GM12878 (cell line): ENCODE measurements at regions not wholly inside any gene's neighbourhood (a gene's known extent, or its start where the extent isn't known, plus 50 kb on each side); places are given as distances from the start of the nearest gene placed in this dataset.

ENCODE experiments used
- ATAC-seq: fragments of 200-7000 bp; cut with Tn5 transposase; 3 replicates; pipeline ENCODE4 v1.9.1; 2020; ENCODE audit warnings: mild to moderate bottlenecking, moderate library complexity
- BruUV-seq: library from RNA; stranded (reverse); fragments of 400-500 nt; replicated peaks from 2 replicates; lab custom pipeline; 2021; lab: Mats Ljungman, UMichigan
- CTCF ChIA-PET: fragments of 300-600 bp; sonication (Branson Sonifier 250); formaldehyde crosslinking; extraction: SDS; loops from one replicate; lab custom pipeline; 2021; ENCODE audit warnings: inconsistent platforms; lab: Yijun Ruan, JAX
- POLR2A ChIA-PET: fragments of 350-600 bp; formaldehyde crosslinking; extraction: SDS; loops from one replicate; lab custom pipeline; 2021; ENCODE audit warnings: inconsistent platforms; lab: Charles Lee
- RAD21 ChIA-PET: fragments of 300-600 bp; sonication (Branson Sonifier 250); formaldehyde crosslinking; loops from one replicate; lab custom pipeline; 2023; ENCODE audit warnings: antibody characterized with exemption; ENCODE audit not compliant: unreplicated experiment; lab: Charles Lee
- SMC1A ChIA-PET: fragments of 300-600 bp; sonication (Branson Sonifier 250); formaldehyde crosslinking; loops from one replicate; lab custom pipeline; 2023; ENCODE audit not compliant: unreplicated experiment, uncharacterized antibody; lab: Charles Lee
- DNase-seq: peaks from one replicate; pipeline ENCODE4 v3.0.0-alpha.2; 2011; ENCODE audit warnings: low read depth, low spot score
- FAIRE-seq: peaks from 3 replicates; lab custom pipeline; 2011; peaks lifted over from hg19 to GRCh38; lab: Jason Lieb, UNC
- H2AFZ ChIP-seq: 2 replicates; pipeline ENCODE4 v1.6.0; 2011; ENCODE audit warnings: low read depth, low read length, control low read depth; ENCODE audit not compliant: control insufficient read depth
- H3K27ac ChIP-seq: 2 replicates; pipeline ENCODE4 v1.5.1; 2011; ENCODE audit warnings: control low read depth; ENCODE audit not compliant: control insufficient read depth, insufficient read depth
- H3K27me3 ChIP-seq, 2 experiments: replicated peaks in 1 of 2; 2 replicates each; pipeline versions ENCODE4 v1.6.0 to v1.6.1; 2011; ENCODE audit warnings: low read length in 1 of 2; ENCODE audit not compliant: control insufficient read depth in 2 of 2, insufficient read depth in 2 of 2
- H3K36me3 ChIP-seq, 2 experiments: 2 replicates each; pipeline ENCODE4 v1.5.1; 2011; ENCODE audit warnings: low read length in 1 of 2; ENCODE audit not compliant: control insufficient read depth in 2 of 2, insufficient read depth in 2 of 2
- H3K4me1 ChIP-seq: 2 replicates; pipeline ENCODE4 v1.6.1; 2011; ENCODE audit warnings: mild to moderate bottlenecking, low read length, moderate library complexity, mixed read lengths; ENCODE audit not compliant: control insufficient read depth, insufficient read depth
- H3K4me2 ChIP-seq: 2 replicates; pipeline ENCODE4 v1.6.0; 2011; ENCODE audit warnings: control low read depth; ENCODE audit not compliant: control insufficient read depth, insufficient read depth
- H3K4me3 ChIP-seq: fragments of 200-600 bp; sonication (generic); 2 replicates; pipeline ENCODE4 v1.5.1; 2016
- H3K79me2 ChIP-seq: 2 replicates; pipeline ENCODE4 v1.6.0; 2011; ENCODE audit warnings: low read length; ENCODE audit not compliant: control insufficient read depth, insufficient read depth
- H3K9ac ChIP-seq: 2 replicates; pipeline ENCODE4 v1.8.0; 2011; ENCODE audit warnings: low read length, control low read depth, mixed read lengths; ENCODE audit not compliant: control insufficient read depth, insufficient read depth
- H3K9me3 ChIP-seq: replicated peaks from 3 replicates; pipeline ENCODE4 v1.5.1; 2011; ENCODE audit warnings: mild to moderate bottlenecking, low read length; ENCODE audit not compliant: control insufficient read depth, insufficient read depth
- H4K20me1 ChIP-seq: 2 replicates; pipeline ENCODE4 v1.6.0; 2011; ENCODE audit not compliant: control insufficient read depth, insufficient read depth
- BCL11A ChIP-seq: IDR thresholded peaks from 2 replicates; pipeline ENCODE4 v1.6.1; 2011; ENCODE audit warnings: low read depth, low read length
- BHLHE40 ChIP-seq, 2 experiments: fragments of 450-650 bp in 1 of 2; IDR thresholded peaks; 2 replicates each; pipeline ENCODE4 v1.6.1; 2011 to 2017; ENCODE audit warnings: low read depth in 2 of 2, borderline replicate concordance in 1 of 2, improper control_type of control experiment in 1 of 2, low read length in 1 of 2, mild to moderate bottlenecking in 1 of 2
- CBFB ChIP-seq: IDR thresholded peaks from 2 replicates; pipeline ENCODE4 v1.6.1; 2016; ENCODE audit warnings: antibody characterized with exemption, low read depth
- CHD1 ChIP-seq: IDR thresholded peaks from 2 replicates; pipeline ENCODE4 v1.6.1; 2012; ENCODE audit warnings: low read depth, low read length, improper control_type of control experiment
- MTA3 ChIP-seq: IDR thresholded peaks from 2 replicates; pipeline ENCODE4 v1.6.1; 2012; ENCODE audit warnings: low read length, inconsistent platforms, borderline replicate concordance
- NR2C1 ChIP-seq: fragments of 450-650 bp; IDR thresholded peaks from 2 replicates; pipeline ENCODE4 v1.6.1; 2017; ENCODE audit warnings: antibody characterized with exemption, mild to moderate bottlenecking, moderate library complexity
- NRF1 ChIP-seq: conservative IDR thresholded peaks from 2 replicates; pipeline ENCODE4 v1.6.1; 2011; ENCODE audit warnings: mild to moderate bottlenecking, low read depth, low read length, improper control_type of control experiment
- POLR2AphosphoS5 ChIP-seq: IDR thresholded peaks from 2 replicates; pipeline ENCODE4 v1.6.1; 2011; ENCODE audit warnings: mild to moderate bottlenecking, low read length, inconsistent platforms
- SIX5 ChIP-seq: IDR thresholded peaks from 2 replicates; pipeline ENCODE4 v1.6.1; 2011; ENCODE audit warnings: mild to moderate bottlenecking, low read depth, low read length, moderate library complexity; ENCODE audit not compliant: severe bottlenecking
- SMC3 ChIP-seq: IDR thresholded peaks from 2 replicates; pipeline ENCODE4 v1.6.1; 2011; ENCODE audit warnings: low read length, improper control_type of control experiment, borderline replicate concordance
- SREBF2 ChIP-seq: IDR thresholded peaks from 2 replicates; pipeline ENCODE4 v1.6.1; 2012; ENCODE audit warnings: mild to moderate bottlenecking, low read length
- TCF7 ChIP-seq: IDR thresholded peaks from 2 replicates; pipeline ENCODE4 v1.6.1; 2014; ENCODE audit warnings: antibody characterized with exemption, borderline replicate concordance
- ZBED1 ChIP-seq: IDR thresholded peaks from 2 replicates; pipeline ENCODE4 v1.6.1; 2016; ENCODE audit warnings: borderline replicate concordance
- WGBS: methylation state at CpG from one replicate; pipeline ENCODE4 v1.1.6; 2016; ENCODE audit warnings: low lambda C conversion rate; ENCODE audit not compliant: insufficient replicate concordance, insufficient coverage; ENCODE audit errors: missing lambda C conversion rate; 5-methylcytosine and 5-hydroxymethylcytosine counted together
- in situ Hi-C: fragments of 300-500 bp; cut with MboI; formaldehyde crosslinking; loops from 9 replicates; pipeline ENCODE4 v1.14.3; 2018; ENCODE audit warnings: mixed read lengths
- intact Hi-C: fragments of 100-400 bp; cut with micrococcal nuclease; formaldehyde crosslinking; loops from one replicate; pipeline ENCODE4 v1.14.2; 2022; ENCODE audit not compliant: unreplicated experiment
- TF ChIP-seq, protein P1 (sequence below): fragments of 450-650 bp; IDR thresholded peaks from 2 replicates; pipeline ENCODE4 v1.6.1; 2016; ENCODE audit warnings: mild to moderate bottlenecking
- TF ChIP-seq, protein P2 (sequence below): fragments of 450-650 bp; IDR thresholded peaks from 2 replicates; pipeline ENCODE4 v1.6.1; 2016; ENCODE audit warnings: mild to moderate bottlenecking
- TF ChIP-seq, protein P3 (sequence below): fragments of 450-650 bp; conservative IDR thresholded peaks from 2 replicates; pipeline ENCODE4 v1.6.1; 2017; ENCODE audit warnings: mild to moderate bottlenecking, moderate library complexity

DNA sequence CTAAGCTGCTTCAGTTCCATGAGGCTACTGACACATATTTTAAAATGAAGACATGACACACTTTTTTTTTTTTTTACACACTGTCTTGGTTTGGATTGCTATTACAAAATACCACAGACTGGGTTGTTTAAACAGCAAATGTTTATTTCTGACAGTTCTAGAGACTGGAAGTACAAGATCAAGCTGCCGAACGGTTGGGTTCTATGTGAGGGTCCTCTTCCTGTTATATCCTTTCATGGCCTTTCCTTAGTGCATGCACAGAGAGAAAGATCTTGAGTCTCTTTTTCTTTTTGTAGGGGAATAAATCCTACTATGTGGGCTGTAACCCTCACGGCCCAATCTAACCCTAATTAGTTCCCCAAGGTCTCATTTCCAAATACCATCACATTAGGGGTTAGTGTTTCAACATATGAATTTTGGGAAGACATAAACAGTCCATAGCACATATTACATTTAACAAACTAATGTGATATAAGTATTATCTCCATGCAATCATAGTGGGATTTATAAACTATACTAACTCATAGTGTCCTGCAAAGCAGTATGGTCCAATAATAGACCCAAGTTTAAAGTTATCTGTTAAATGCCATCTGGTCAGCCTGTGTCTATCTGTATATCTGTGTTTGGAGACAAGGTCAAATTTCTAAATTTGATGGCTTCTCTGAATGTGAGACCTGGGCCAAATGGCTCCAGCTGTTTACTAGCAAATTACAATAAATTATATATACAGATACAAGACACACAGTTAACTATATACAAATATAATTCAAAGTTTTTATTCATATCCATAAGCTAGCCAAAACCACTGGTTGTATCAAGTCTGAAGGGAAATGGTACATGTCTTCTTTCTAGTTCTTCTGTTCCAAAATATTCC is 90.3 kb upstream of the NREP start:
- in situ Hi-C loops (no loop called here), intact Hi-C loops (no loop called here)
- ChIA-PET RAD21 (interaction anchor here (1.3 kb wide), 1 partner anchor 299 kb away, joined by 5 read pairs; no protein-coding TSS in a partner anchor), CTCF (interaction anchor here (0.7 to 1.6 kb wide), 4 partner anchors 10 to 299 kb away, joined by 3 to 7 read pairs (median 4); no protein-coding TSS in a partner anchor), POLR2A (no interaction called here), SMC1A (interaction anchor here (1.0 to 1.6 kb wide), 5 partner anchors 9 to 299 kb away, joined by 3 to 5 read pairs (median 4); no protein-coding TSS in a partner anchor)
- H3K4me2 ChIP-seq: no peak overlapping the region
- H3K9me3 ChIP-seq: no peaks in the 10 kb centered on the region; the same call in 2 of the 3 replicates
- H3K27me3 ChIP-seq: no peaks in the 10 kb centered on the region
- H3K36me3 ChIP-seq: no peaks in the 10 kb centered on the region
- no peaks in the 10 kb centered on the region for H4K20me1 ChIP-seq
- no peaks in the 10 kb centered on the region for H3K79me2 ChIP-seq
- WGBS: 53% methylated on average over 3 of the region's 3 CpGs
- DNase-seq: no peak
- H3K4me1 ChIP-seq: no peaks in the 10 kb centered on the region
- FAIRE-seq: no peak
- ATAC-seq: no peak
- H2AFZ ChIP-seq: no peak overlapping the region
- H3K4me3 ChIP-seq: no peak overlapping the region
- TF ChIP-seq MTA3 (no peak), NRF1 (no peak), BCL11A (no peak), BHLHE40 (IDR thresholded peaks at IDR 0.05; ENCODE audit: borderline replicate concordance in 1 of 2, low read depth in 2 of 2, low read length in 1 of 2) (no peak), TCF7 (no peak), POLR2AphosphoS5 (no peak), CHD1 (no peak), ZBED1 (no peak), CBFB (no peak), SREBF2 (no peak), SMC3 (no peak), SIX5 (no peak), NR2C1 (no peak)
- TF ChIP-seq, protein P1, sequence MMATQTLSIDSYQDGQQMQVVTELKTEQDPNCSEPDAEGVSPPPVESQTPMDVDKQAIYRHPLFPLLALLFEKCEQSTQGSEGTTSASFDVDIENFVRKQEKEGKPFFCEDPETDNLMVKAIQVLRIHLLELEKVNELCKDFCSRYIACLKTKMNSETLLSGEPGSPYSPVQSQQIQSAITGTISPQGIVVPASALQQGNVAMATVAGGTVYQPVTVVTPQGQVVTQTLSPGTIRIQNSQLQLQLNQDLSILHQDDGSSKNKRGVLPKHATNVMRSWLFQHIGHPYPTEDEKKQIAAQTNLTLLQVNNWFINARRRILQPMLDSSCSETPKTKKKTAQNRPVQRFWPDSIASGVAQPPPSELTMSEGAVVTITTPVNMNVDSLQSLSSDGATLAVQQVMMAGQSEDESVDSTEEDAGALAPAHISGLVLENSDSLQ: no peak
- TF ChIP-seq, protein P2, sequence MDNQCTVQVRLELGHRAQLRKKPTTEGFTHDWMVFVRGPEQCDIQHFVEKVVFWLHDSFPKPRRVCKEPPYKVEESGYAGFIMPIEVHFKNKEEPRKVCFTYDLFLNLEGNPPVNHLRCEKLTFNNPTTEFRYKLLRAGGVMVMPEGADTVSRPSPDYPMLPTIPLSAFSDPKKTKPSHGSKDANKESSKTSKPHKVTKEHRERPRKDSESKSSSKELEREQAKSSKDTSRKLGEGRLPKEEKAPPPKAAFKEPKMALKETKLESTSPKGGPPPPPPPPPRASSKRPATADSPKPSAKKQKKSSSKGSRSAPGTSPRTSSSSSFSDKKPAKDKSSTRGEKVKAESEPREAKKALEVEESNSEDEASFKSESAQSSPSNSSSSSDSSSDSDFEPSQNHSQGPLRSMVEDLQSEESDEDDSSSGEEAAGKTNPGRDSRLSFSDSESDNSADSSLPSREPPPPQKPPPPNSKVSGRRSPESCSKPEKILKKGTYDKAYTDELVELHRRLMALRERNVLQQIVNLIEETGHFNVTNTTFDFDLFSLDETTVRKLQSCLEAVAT: no peak
- TF ChIP-seq, protein P3, sequence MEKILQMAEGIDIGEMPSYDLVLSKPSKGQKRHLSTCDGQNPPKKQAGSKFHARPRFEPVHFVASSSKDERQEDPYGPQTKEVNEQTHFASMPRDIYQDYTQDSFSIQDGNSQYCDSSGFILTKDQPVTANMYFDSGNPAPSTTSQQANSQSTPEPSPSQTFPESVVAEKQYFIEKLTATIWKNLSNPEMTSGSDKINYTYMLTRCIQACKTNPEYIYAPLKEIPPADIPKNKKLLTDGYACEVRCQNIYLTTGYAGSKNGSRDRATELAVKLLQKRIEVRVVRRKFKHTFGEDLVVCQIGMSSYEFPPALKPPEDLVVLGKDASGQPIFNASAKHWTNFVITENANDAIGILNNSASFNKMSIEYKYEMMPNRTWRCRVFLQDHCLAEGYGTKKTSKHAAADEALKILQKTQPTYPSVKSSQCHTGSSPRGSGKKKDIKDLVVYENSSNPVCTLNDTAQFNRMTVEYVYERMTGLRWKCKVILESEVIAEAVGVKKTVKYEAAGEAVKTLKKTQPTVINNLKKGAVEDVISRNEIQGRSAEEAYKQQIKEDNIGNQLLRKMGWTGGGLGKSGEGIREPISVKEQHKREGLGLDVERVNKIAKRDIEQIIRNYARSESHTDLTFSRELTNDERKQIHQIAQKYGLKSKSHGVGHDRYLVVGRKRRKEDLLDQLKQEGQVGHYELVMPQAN: no peak
- no peak overlapping the region for H3K27ac ChIP-seq
- no peak overlapping the region for H3K9ac ChIP-seq
- no TSS peak for BruUV-seq
